CD4-positive, alpha-beta T cell treated with Interleukin-4 for 1 hour (primary cell): ENCODE measurements at regions not wholly inside any gene's neighbourhood (a gene's known extent, or its start where the extent isn't known, plus 50 kb on each side); places are given as distances from the start of the nearest gene placed in this dataset.

Source experiments
- DNase-seq, 2 donors: peaks; one replicate each; pipeline ENCODE4 v3.0.0-alpha.2; 2020 to 2022

- DNase-seq: no peak
These were observed 325.7 kb downstream of the TFEC start for GRCh38 chr7:115704884-115705283.

DNA sequence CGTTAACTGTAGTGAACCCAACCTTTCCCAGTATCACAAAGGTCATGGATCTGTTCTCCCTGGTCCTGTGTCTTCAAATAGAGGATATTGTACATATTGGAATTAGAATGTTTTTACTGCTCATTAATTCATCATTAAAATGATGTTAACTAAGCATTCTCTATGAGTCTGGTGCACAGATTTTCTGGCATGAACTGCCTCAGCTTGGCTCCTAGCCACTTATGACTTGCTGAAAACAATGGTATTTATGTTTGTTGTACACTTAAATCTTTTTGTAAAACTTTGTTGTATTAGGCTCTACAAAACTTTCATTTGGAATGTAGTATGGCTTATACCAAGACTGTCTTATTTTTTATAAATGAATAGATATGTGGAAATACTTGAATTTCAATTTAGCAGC lies 329.4 kb downstream of the TFEC start:
- DNase-seq: no peak

GRCh38 chr7:115694424-115694823 lies 336.1 kb downstream of the TFEC start:
- DNase-seq: no peak

GRCh38 chr7:115693779-115694178 lies 336.8 kb downstream of the TFEC start:
- DNase-seq: no peak

DNA sequence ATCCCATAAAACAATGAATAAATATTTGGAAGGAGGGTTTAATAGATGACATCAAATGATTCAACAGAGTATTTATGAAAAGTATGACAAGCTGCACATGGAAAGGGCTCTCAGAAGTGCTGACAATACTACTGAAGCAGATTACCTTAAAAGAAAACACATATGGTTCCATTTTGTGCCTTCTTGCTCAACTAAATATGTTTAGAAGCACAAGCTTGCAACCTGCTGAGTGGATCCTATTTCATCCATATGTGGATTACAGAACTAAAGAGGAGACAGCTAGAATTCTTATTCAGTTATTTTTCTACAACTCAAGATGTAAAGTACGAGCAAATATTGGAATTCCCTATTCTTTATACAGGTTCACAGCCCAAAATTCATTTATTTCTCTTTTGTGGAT lies 340.6 kb downstream of the TFEC start:
- no peak for DNase-seq

DNA sequence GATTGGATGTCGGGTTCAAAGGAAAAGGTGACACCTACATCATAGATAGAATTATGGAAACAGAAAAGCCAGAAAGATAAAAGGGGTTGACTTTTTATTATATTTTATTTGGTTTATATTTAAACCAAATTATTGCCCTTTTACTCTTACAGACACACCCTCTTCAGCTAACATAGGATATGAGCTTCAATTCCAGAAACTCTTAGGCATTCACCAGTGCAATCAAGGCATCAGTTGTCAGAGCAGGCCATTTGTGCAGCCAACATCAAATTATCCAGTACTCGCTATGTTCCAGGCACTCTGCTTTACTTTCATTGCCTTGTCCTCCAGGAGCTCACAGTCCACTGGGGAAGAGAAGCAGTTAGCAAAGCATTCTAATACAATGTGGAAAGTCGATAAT lies 347.5 kb downstream of the TFEC start:
- no peak for DNase-seq

DNA sequence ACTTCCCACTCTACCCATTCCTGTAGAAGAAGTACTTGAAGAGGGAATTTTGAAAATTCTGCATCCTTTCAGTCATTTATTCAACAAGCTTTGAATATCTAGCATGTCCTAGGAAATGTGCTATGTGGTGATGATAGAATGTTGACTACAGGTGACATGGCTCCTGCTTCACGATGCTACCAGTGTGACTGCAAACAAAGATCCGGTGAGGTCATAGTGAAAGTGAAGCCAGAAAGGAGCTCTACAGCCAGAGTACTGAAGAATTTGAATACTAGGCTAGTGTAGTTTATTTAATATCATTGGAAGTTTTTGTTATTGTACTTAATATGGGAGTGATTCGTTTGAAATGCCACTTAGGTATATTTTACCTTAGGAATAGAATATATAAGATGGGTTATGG lies 348.1 kb downstream of the TFEC start:
- DNase-seq: no peak

DNA sequence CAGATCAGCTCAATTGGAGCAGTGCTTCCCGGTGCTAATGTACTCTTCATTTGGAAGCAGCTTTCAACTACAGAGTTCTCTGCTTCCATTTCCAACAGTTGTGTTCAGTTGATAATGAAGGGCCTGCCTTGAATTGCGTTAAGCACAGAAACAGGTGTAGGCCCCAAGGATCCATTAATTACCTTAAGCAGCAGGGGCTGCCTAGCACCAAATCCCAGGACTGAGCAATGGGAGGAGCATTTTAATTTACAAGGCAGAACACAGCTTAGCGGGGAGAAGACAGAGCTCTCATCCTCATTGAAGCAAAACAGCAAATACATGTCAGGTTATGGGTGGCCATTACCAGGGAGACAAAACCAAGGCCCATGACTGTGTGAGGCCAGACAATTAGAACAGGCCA lies 349.6 kb downstream of the TFEC start:
- no peak for DNase-seq

DNA sequence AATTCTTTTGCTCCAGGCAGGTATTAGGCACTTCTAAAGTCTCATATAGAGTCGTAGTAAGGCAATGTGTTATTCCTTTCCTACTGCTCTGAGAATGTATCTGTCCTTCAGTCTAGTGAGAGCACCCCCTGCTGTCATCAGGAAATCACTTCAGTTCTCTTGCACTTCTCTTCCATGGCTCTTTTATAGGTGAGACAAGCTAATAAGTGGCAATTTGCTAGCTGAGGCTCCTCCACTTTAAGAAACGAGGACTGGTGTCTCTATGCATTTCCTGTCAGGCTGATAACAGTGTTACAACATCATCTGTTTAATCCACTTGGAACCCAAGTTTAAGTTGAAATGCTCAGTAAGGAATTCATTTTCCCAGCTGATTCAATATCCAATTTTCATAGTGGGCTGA lies 350.6 kb downstream of the TFEC start:
- peak in 1 of 2 donors; percentile 9 for DNase-seq

- no peak for DNase-seq
These were observed 351.1 kb downstream of the TFEC start for GRCh38 chr7:115679423-115679822.

DNA sequence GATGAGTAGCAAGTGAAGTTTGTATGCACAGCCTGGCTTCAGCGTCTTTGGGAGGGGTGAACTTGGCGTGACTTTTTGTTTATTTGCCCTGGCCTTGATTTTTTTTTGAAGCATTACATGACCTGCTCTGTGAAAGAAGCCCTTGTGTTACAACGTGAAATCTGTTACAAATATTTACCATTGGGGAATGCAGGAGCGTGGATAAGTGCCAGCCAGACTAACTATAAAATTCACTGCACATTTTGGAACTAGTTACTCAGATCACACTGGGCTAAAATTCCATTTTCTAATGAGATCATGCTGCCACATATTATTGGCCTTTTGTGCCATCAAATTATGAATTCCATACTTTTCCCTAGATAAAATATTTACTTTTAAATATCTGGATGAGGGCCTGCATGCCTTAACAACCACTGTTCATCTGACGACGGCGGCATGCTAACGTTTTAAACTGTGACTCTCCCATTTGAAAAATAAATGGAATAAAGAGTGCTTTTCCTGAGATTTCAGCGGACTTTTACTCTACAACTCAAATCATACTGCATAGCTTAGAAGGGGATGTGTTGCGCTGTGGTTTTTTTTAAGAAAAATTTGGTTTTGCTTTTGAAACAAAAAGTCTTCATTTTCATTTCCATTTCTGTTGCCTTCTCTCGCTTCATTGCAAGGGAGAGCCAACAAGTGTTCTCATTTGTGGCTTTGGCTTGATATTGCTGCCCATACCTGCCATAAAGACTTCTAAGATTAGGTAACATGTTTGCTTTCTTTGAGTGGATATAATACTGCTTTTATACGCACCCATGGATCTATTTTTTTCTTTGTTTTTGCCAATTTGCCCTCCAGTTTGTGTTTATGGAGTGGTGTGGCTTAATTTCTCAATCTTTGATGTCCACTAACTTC lies 352.2 kb downstream of the TFEC start:
- DNase-seq: no peak

GRCh38 chr7:115676707-115677106 lies 353.9 kb downstream of the TFEC start:
- DNase-seq: no peak

DNA sequence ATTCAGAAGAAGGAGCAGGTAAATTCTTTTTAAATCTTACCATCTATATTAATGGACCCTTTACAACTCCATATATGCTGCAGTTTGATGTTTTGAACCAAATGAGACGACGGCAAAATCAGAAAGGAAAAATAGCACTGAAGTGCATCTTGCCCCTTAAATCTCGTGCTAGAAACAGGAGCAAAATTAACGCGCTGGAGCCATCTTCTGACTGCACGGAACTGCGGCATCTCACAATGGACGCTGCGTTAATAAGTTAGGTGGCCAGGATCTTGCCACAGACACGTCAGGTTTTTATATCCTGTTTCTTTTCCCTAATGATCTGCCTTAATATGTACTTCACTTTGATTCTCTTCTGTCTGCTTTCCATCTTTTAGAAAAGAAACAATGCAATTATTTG lies 354.5 kb downstream of the TFEC start:
- no peak for DNase-seq

- DNase-seq: no peak
These were observed 356.0 kb downstream of the TFEC start for GRCh38 chr7:115674467-115675024.

GRCh38 chr7:115672024-115672423 lies 358.5 kb downstream of the TFEC start:
- DNase-seq: no peak

DNA sequence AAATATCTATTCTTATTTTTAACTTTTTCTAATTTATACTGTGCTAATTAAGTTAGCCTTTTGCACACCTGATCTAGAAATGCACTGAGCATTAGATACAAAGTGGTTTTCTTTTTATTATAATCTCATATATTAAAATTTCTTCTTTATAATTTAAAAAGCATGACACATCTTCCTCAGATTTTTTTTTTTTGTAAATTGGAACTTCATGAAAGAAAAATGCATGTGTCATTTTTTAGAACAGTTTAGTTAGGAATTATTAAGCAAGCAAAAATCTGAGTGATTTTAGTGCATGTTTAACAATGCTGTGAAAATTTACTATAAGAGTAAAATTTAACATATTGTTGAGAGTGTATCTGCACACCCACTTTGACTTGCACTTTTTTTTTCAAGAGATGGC lies 367.9 kb downstream of the TFEC start:
- DNase-seq: no peak

- no peak for DNase-seq
These were observed 368.4 kb downstream of the TFEC start for GRCh38 chr7:115662120-115662519.

DNA sequence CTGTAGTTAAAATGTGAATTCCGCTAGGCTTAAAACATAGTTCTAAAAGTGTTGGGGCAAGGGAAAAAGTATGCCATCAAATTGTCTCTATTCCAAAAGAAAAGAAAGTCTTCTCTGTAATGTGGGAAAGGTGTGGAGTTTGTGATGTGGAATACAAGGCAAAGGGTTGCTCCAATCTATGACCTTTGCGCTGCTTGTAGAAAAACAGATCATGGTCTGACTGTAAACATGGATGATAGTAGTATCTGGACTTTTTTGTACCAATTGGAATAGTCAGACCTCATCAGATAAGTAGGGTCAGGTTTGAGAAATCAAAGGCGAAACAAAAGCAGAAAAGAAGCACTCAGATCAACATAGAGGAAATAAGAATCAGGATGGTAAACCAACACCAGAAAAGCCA lies 372.3 kb downstream of the TFEC start:
- no peak for DNase-seq

- no peak for DNase-seq
These were observed 376.0 kb downstream of the TFEC start for GRCh38 chr7:115654384-115655214.

GRCh38 chr7:115649429-115649828 lies 381.1 kb downstream of the TFEC start:
- DNase-seq: no peak

- no peak for DNase-seq
These were observed 382.9 kb downstream of the TFEC start for GRCh38 chr7:115647712-115648111.

- no peak for DNase-seq
These were observed 388.4 kb downstream of the TFEC start for GRCh38 chr7:115642194-115642593.

- no peak for DNase-seq
These were observed 391.7 kb downstream of the TFEC start for GRCh38 chr7:115638853-115639252.

DNA sequence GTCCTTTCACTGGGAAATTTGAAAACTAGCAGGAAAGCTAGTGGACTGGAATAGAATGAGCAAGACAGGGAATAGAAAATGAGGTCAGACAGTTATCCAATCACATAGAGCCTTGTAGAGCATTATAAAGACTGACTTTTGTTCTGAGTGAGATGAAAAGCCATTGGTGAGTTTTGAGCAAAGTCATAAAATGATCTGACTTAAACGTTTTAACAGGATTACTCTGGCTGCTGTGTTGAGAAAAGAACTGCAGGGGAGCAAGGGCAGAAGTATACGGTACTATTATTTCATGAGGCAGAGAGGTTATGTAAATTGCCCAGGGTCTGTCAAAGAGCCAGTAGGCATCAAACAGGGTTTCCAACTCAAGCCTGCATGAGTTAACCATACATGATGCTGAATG lies 393.4 kb downstream of the TFEC start:
- no peak for DNase-seq
